Ishikawa (cell line): ENCODE measurements at regions not wholly inside any gene's neighbourhood (a gene's known extent, or its start where the extent isn't known, plus 50 kb on each side); places are given as distances from the start of the nearest gene placed in this dataset.

Experiments used
- EP300 ChIP-seq: IDR thresholded peaks from 2 replicates; pipeline ENCODE4 v1.6.1; 2012; ENCODE audit warnings: borderline replicate concordance
- NFIC ChIP-seq: IDR thresholded peaks from 2 replicates; pipeline ENCODE4 v1.6.1; 2012
- YY1 ChIP-seq: IDR thresholded peaks from 2 replicates; pipeline ENCODE4 v1.6.1; 2012; ENCODE audit warnings: low read depth

GRCh38 chr5:67817652-67818051 is 397.9 kb upstream of the PIK3R1 start:
- TF ChIP-seq NFIC (no peak), YY1 (no peak), EP300 (no peak)
